ENCODE measurements at regions not wholly inside any gene's neighbourhood (a gene's known extent, or its start where the extent isn't known, plus 50 kb on each side); places are given as distances from the start of the nearest gene placed in this dataset.

DNA sequence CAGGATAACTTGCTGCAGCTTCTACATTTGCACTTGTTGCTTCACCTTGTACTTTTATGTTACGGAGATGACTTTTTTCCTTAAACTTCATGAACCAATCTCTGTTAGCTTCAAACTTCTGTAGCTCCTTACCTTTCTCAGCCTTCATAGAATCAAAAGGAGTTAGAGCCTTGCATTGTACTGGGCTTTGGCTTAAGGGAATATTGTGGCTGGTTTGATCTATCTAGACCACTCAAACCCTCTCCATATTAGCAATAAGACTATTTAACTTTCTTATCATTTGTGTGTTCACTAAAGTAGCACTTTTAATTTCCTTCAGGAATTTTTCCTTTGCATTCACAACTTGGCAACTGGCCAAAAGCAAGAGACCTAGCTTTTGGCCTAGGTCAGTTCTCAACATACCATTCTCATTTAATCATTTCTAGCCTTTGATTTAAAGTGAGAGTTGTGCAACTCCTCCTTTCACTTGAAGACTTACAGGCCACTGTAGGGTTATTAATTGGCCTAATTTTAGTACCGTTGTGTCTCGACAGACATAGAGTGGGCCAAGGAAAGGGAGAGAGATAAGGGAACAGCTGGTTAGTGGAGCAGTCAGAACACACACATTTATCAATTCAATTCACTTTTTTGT lies 63.7 kb downstream of the SHOC1 start:
- TF ChIP-seq ZNF18 (tag by site-specific recombination; IDR thresholded peaks at IDR 0.05) (no peak), MEIS1 (CRISPR knock-in tag; IDR thresholded peaks at IDR 0.05; ENCODE audit: borderline replicate concordance) (no peak), SETDB1 (IDR thresholded peaks at IDR 0.05; ENCODE audit: insufficient read length, low read length) (no peak), ZNF26 (tag by site-specific recombination; IDR thresholded peaks at IDR 0.05) (no peak), ZNF704 (tag by site-specific recombination; IDR thresholded peaks at IDR 0.05) (no peak), ZNF157 (tag by site-specific recombination; IDR thresholded peaks at IDR 0.05) (no peak), ZNF776 (tag by site-specific recombination; IDR thresholded peaks at IDR 0.05; ENCODE audit: borderline replicate concordance) (no peak), ZNF366 (tag by site-specific recombination; conservative IDR thresholded peaks at IDR 0.05) (no peak), ZBTB48 (tag by site-specific recombination; IDR thresholded peaks at IDR 0.05) (no peak), ZNF777 (tag by site-specific recombination; IDR thresholded peaks at IDR 0.05; ENCODE audit: borderline replicate concordance) (no peak), RBAK (tag by site-specific recombination; IDR thresholded peaks at IDR 0.05) (no peak)
- TF ChIP-seq, protein P1, sequence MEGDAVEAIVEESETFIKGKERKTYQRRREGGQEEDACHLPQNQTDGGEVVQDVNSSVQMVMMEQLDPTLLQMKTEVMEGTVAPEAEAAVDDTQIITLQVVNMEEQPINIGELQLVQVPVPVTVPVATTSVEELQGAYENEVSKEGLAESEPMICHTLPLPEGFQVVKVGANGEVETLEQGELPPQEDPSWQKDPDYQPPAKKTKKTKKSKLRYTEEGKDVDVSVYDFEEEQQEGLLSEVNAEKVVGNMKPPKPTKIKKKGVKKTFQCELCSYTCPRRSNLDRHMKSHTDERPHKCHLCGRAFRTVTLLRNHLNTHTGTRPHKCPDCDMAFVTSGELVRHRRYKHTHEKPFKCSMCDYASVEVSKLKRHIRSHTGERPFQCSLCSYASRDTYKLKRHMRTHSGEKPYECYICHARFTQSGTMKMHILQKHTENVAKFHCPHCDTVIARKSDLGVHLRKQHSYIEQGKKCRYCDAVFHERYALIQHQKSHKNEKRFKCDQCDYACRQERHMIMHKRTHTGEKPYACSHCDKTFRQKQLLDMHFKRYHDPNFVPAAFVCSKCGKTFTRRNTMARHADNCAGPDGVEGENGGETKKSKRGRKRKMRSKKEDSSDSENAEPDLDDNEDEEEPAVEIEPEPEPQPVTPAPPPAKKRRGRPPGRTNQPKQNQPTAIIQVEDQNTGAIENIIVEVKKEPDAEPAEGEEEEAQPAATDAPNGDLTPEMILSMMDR (tag by site-specific recombination; IDR thresholded peaks at IDR 0.05) = no peak
- TF ChIP-seq, protein P2, sequence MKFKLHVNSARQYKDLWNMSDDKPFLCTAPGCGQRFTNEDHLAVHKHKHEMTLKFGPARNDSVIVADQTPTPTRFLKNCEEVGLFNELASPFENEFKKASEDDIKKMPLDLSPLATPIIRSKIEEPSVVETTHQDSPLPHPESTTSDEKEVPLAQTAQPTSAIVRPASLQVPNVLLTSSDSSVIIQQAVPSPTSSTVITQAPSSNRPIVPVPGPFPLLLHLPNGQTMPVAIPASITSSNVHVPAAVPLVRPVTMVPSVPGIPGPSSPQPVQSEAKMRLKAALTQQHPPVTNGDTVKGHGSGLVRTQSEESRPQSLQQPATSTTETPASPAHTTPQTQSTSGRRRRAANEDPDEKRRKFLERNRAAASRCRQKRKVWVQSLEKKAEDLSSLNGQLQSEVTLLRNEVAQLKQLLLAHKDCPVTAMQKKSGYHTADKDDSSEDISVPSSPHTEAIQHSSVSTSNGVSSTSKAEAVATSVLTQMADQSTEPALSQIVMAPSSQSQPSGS (tag by site-specific recombination; IDR thresholded peaks at IDR 0.05; ENCODE audit: low read depth) = no peak
- TF ChIP-seq, protein P3, sequence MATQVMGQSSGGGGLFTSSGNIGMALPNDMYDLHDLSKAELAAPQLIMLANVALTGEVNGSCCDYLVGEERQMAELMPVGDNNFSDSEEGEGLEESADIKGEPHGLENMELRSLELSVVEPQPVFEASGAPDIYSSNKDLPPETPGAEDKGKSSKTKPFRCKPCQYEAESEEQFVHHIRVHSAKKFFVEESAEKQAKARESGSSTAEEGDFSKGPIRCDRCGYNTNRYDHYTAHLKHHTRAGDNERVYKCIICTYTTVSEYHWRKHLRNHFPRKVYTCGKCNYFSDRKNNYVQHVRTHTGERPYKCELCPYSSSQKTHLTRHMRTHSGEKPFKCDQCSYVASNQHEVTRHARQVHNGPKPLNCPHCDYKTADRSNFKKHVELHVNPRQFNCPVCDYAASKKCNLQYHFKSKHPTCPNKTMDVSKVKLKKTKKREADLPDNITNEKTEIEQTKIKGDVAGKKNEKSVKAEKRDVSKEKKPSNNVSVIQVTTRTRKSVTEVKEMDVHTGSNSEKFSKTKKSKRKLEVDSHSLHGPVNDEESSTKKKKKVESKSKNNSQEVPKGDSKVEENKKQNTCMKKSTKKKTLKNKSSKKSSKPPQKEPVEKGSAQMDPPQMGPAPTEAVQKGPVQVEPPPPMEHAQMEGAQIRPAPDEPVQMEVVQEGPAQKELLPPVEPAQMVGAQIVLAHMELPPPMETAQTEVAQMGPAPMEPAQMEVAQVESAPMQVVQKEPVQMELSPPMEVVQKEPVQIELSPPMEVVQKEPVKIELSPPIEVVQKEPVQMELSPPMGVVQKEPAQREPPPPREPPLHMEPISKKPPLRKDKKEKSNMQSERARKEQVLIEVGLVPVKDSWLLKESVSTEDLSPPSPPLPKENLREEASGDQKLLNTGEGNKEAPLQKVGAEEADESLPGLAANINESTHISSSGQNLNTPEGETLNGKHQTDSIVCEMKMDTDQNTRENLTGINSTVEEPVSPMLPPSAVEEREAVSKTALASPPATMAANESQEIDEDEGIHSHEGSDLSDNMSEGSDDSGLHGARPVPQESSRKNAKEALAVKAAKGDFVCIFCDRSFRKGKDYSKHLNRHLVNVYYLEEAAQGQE (tag by site-specific recombination; IDR thresholded peaks at IDR 0.05) = no peak

Measured in HEK293 (cell line).